ENCODE measurements at regions not wholly inside any gene's neighbourhood (a gene's known extent, or its start where the extent isn't known, plus 50 kb on each side); places are given as distances from the start of the nearest gene placed in this dataset.

DNA sequence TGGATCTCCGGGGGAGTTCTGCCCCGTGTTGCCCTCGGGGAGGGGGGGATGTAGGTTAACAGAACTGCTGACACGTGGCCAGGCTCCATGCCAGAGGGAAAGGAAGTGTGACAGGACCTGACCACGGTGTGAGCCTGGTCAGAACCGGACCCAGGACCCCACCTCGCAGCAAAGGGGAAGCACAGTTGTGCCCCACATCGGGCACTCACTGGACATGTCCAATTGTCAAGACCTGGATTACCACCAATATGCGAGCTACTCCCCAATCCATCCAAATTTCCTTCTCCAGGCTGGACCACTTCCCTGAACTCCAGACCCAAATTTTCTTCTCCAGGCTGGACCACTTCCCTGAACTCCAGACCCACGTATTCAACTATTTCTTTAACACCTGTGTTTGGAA is 78.8 kb upstream of the PIWIL1 start:
- no peak for DNase-seq (ENCODE audit: low spot score)

DNA sequence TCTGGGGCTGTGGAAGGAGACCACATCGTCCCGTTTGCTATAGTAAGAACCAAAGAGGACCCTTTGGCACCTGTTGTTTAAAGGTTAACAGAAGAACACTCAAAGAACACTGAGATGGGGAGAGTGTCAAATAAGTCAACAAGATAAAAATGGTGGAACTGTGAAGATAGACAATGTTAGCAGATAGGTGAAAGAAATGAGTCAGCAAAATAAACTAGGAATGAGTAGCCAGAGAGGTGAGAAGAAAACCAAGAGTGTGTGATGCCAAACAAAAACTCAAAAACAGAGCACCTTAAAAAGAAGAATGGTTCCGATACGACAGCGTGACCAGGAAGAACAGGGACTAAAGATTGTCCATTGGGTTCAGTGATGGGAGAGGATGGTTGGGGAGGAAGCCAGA is 74.7 kb upstream of the PIWIL1 start:
- DNase-seq (ENCODE audit: low spot score), result no peak

DNA sequence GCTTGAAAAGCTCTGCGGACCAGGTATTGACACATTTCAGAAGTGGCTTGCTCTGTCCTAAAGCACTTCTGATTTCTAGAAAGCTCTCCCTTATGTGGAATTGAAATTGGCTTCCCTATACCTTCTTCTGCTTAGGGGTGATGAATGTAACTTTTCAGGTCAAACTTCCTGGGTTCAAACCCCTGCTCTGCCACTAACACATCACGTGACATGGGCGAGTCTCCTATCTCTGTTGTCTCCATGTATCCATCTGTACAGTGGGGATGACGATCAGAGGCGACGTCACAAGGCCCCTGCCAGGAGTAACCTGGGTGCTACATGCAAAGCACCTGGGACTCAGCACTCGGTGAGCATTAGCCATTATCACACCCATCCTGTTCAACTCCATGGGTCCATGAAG is 73.7 kb upstream of the PIWIL1 start:
- no peak for DNase-seq (ENCODE audit: low spot score)

DNA sequence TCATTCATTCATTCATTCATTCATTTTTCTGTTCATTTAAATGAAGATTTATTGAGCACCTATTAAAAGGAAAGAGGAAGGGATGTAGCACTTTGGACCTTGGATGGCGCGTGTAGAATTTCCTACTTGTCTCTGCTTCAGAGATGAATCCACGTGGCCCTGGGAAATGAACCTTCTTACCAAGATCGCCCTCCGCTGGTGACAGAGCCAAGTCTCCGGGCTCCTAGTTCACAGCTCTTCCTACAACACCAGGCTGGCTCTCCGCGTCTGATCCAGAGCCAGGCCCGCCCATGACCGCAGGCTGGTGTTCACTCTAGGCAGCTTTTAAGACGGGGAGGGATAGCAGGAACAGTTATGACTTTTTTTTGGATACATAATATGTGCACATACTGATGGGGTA is 70.9 kb upstream of the PIWIL1 start:
- no peak for DNase-seq (ENCODE audit: low spot score)

DNA sequence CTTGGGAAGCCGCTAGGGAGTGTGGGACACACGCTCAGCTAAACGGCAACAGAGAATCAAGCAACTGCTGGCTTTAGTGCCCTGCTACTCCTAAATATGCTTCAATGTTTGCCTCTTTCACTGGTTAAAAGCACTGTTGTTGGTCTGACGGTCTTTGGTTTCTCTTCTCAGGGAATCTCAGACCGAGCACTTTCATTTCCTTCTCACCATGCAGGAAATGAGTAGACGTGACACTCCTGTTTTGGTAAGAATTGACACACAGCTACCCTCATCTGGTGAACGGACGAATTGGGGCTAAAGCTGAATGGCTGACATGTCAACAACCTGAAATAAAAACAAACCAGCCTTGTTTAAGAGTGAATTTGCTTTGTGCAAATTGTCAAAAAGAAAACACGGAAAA is 57.5 kb upstream of the PIWIL1 start:
- DNase-seq (ENCODE audit: low spot score), result peak; percentile 16

DNA sequence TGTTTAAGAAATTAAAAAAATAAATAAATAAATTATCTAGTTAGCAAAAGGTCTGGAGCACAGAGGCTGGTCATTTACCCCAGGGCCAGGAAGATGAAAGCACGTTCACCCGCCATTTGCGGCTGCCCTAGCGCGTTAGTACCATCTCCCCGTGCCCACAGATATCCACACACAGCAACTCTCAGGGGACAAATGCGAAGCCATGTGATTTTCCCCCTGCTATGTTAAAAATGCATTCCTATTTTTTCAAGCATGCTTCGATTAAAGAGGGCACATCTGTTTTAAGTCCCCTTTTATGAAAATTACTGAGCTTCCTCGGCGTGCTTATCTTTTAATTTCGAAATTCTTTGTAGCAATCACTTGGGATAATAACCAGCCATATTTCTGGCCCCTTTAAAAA is 56.9 kb upstream of the PIWIL1 start:
- no peak for DNase-seq (ENCODE audit: low spot score)

DNA sequence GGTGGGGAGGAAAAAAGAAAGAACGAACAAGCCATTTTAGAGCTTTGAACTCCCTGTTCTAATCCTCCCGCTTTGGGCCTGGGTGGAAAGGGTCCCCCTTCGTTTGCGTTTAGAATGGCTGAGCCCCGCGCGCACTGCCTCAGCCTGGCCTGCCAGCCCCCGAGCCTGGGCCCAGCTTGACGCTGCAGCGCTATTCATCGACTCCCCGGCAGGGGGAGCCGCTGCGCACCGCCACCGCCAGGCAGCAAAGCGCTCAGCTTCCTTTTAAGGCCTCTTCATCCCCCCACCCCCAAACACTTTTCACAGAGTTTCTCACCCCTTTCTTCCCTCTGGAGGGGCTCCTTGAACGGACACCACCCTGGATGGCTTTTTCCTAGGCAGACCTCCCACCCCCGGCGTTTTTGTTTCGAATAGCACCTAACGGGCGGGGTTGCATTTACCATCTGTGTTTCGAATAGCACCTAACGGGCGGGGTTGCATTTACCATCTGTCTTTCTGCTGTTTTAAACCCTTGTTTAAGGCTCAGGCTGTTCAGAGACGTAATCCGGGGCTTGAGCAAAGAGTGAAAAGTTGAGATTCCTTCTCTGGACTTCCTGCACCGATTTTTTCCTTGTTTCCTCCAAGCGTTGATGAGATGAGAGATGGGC is 56.4 kb upstream of the PIWIL1 start:
- DNase-seq (ENCODE audit: low spot score), result peak; percentile 71

DNA sequence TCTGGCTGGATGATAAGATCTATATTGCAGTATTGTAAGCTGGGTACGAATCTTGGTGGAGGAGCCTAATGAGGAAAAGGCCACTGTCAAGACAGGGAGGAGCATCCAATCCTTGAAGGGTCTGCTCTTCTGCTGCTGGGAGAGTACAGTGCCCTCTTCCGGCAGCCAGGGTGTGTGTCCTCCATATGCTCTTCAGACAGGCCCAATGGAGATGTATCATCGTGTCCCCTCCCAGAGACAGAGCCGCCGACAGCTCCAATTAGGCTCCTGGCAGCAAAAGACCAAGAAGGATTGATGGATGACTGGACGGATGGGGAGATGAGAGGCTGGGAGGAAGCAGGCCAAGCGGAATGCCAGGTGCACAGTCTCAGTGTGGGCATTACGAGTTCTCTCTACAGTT is 51.6 kb upstream of the PIWIL1 start:
- no peak for DNase-seq (ENCODE audit: low spot score)

DNA sequence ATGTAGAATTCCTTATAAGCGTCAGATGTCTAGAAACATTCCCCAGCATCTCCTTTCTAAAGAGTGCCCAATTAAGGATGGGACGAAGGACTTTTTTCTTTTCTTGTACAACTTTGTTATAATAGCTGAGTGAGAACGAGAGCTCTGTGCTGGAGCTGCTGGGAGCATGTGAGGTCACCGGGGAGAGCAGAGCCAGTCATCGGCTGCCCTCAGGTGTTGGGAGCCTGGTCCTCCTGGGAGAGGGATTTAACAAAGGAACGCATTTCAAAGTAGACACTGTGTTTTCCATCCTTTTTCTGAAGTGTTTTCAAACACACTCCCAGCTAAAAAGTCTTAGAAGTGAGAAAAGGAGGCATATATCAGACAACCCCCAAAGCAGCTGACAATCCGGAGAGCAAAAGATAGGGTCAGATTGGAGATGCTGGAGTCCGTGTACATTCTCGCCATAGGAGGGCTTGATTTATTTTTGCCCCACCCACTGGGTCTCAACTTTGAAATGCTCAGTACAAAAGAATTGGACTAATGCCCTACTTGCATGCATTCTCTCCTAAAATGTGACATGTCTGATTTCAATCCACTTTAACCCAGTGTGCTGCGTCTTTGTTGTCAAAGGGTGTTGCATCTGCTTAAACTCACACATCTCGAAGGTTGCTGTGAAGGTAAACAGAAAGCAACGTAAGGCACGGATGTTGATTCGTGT is 50.8 kb upstream of the PIWIL1 start:
- no peak for DNase-seq (ENCODE audit: low spot score)
